ENCODE measurements at regions not wholly inside any gene's neighbourhood (a gene's known extent, or its start where the extent isn't known, plus 50 kb on each side); places are given as distances from the start of the nearest gene placed in this dataset.

DNA sequence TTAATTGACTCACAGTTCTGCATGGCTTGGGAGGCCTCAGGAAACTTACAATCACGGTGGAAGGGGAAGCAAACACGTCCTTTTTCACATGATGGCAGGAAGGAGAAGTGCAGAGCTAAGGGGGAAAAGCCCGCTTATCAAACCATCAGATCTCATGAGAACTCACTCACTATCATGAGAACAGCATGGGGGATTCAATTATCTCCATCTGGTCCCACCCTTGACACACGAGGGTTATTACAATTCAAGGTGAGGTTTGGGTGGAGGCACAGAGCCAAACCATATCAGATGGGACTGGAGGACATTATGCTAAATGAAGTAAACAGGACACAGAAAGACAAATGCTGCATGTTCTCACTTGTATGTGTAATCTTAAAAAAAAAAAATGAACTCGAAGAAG is 141.4 kb upstream of the HABP2 start:
- H3K27me3 ChIP-seq (ENCODE audit: control insufficient read depth, insufficient read depth, low read length): peaks cover 21% of the 10 kb centered on the region
- H3K9me3 ChIP-seq (ENCODE audit: control insufficient read depth, insufficient read depth, low read length): no peaks in the 10 kb centered on the region
- 70% methylated on average over 2 of the region's 5 CpGs for WGBS (ENCODE audit: insufficient coverage)
- no peak for DNase-seq (ENCODE audit: low read depth in 4 of 6, low spot score in 6 of 6)
- peaks cover 11% of the 10 kb centered on the region for H3K4me1 ChIP-seq (ENCODE audit: control insufficient read depth, insufficient read depth, low read length)
- no peak overlapping the region for H3K27ac ChIP-seq (ENCODE audit: low read depth, low read length)
- no peak overlapping the region for H3K4me3 ChIP-seq (ENCODE audit: low read depth, low read length)
- H3K36me3 ChIP-seq (ENCODE audit: control insufficient read depth, insufficient read depth, low read length): no peaks in the 10 kb centered on the region

DNA sequence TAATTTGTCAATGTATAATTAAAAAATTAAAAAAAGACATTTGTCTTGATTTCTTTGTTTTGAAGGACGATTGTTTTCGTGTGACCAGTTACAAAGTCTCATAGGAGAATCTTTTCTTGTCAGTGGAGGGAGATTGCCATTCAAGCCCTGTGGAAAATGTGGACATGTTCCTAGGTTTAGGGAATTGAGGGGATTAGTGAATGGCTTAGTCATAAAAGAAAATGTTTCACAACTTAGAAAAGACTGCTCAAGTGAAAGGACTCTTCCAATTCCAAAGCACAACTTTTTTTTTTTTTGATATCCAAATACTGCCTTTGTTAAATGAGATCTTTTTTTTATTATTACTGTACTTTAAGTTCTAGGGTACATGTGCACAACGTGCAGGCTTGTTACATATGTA is 140.7 kb upstream of the HABP2 start:
- H3K36me3 ChIP-seq (ENCODE audit: control insufficient read depth, insufficient read depth, low read length): no peaks in the 10 kb centered on the region
- 84% methylated on average over 2 of the region's 3 CpGs for WGBS (ENCODE audit: insufficient coverage)
- DNase-seq (ENCODE audit: low read depth in 4 of 6, low spot score in 6 of 6): no peak
- H3K4me1 ChIP-seq (ENCODE audit: control insufficient read depth, insufficient read depth, low read length): peaks cover 8% of the 10 kb centered on the region
- no peaks in the 10 kb centered on the region for H3K9me3 ChIP-seq (ENCODE audit: control insufficient read depth, insufficient read depth, low read length)
- H3K27me3 ChIP-seq (ENCODE audit: control insufficient read depth, insufficient read depth, low read length): peaks cover 15% of the 10 kb centered on the region
- no peak overlapping the region for H3K4me3 ChIP-seq (ENCODE audit: low read depth, low read length)
- H3K27ac ChIP-seq (ENCODE audit: low read depth, low read length): no peak overlapping the region

DNA sequence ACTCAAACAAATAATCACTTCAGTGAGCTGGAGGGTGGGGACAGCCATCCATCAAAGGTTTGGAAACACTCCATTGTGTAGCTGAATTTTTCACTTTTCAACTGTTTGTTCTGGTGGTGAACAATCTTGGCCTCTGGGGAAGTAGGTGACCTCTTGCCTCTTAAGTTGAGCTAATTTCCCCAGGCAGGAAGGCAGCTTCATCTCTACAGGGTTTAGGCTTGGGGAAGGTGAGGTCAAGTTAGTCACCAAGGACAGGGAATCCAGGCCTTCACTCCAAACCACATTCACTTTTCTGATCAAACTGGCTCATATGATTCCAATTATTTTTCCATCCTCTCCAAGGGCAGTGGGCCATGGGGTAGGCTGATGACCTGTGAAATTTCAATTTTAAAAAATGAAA is 138.3 kb upstream of the HABP2 start:
- DNase-seq (ENCODE audit: low read depth in 4 of 6, low spot score in 6 of 6): no peak
- no peaks in the 10 kb centered on the region for H3K4me1 ChIP-seq (ENCODE audit: control insufficient read depth, insufficient read depth, low read length)
- no peaks in the 10 kb centered on the region for H3K9me3 ChIP-seq (ENCODE audit: control insufficient read depth, insufficient read depth, low read length)
- H3K27ac ChIP-seq (ENCODE audit: low read depth, low read length): no peak overlapping the region
- H3K27me3 ChIP-seq (ENCODE audit: control insufficient read depth, insufficient read depth, low read length): peaks cover 5% of the 10 kb centered on the region
- no peaks in the 10 kb centered on the region for H3K36me3 ChIP-seq (ENCODE audit: control insufficient read depth, insufficient read depth, low read length)
- H3K4me3 ChIP-seq (ENCODE audit: low read depth, low read length): no peak overlapping the region

DNA sequence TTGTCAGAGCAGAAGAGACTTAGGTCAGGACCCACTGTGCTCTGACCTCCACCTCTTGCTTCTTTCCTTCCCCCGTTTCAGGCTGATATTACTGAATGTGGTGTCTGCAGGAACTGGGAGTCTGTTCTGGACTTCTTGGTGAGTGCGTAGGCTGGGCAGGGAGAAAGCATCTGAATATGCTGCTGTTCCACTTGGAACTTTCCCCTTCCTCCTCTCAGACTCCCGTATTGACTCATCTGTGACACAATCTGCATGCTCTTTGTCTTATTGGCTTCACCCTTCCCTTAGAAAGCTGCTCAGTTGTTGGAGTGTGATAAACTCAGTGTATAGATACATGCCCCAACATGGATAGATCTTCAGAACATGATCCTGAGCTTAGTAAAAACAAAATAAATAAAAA is 137.6 kb upstream of the HABP2 start:
- H3K4me1 ChIP-seq (ENCODE audit: control insufficient read depth, insufficient read depth, low read length): no peaks in the 10 kb centered on the region
- no peak for DNase-seq (ENCODE audit: low read depth in 4 of 6, low spot score in 6 of 6)
- no peaks in the 10 kb centered on the region for H3K9me3 ChIP-seq (ENCODE audit: control insufficient read depth, insufficient read depth, low read length)
- peaks cover 5% of the 10 kb centered on the region for H3K27me3 ChIP-seq (ENCODE audit: control insufficient read depth, insufficient read depth, low read length)
- H3K27ac ChIP-seq (ENCODE audit: low read depth, low read length): no peak overlapping the region
- H3K4me3 ChIP-seq (ENCODE audit: low read depth, low read length): no peak overlapping the region
- no peaks in the 10 kb centered on the region for H3K36me3 ChIP-seq (ENCODE audit: control insufficient read depth, insufficient read depth, low read length)
- no CpG with 5 or more reads among the region's 3 CpGs for WGBS (ENCODE audit: insufficient coverage)

DNA sequence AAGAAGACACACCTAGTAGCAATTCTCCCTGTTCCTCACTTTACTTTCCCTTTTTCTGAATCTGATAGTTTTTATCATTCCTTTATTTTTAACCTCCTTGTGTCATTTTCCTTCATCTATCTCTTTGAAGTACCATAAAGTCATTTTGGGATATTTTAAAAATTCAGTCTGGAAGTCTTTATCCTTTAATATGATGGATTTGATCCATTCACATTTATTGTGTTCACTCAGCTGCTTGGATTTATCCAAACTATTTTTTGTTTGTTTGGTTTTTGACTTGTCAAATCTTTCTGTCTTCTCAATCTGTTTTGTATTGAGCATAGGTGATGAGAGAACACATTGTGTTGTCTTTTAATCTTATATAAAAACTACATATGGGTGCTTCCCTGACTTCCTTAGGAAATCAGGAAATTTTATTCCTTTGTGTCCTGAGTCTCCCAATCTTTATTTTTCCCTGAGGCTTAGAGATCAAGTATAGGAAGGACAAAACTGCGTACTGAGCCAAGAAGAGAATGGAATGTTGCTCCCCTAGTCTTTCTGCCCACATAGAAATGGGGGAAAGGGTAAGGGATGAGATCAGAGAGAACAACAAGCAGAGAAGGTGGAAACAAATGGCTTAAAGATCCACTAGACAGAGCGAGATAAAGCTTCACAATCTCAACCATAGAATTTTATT is 132.7 kb upstream of the HABP2 start:
- no peak for DNase-seq (ENCODE audit: low read depth in 4 of 6, low spot score in 6 of 6)
- no CpG with 5 or more reads among the region's 2 CpGs for WGBS (ENCODE audit: insufficient coverage)
- Histone ChIP-seq H3K4me1 (ENCODE audit: control insufficient read depth, insufficient read depth, low read length) (no peaks in the 10 kb centered on the region), H3K27ac (ENCODE audit: low read depth, low read length) (no peak overlapping the region), H3K4me3 (ENCODE audit: low read depth, low read length) (no peak overlapping the region), H3K9me3 (ENCODE audit: control insufficient read depth, insufficient read depth, low read length) (no peaks in the 10 kb centered on the region), H3K27me3 (ENCODE audit: control insufficient read depth, insufficient read depth, low read length) (peaks cover 5% of the 10 kb centered on the region), H3K36me3 (ENCODE audit: control insufficient read depth, insufficient read depth, low read length) (no peaks in the 10 kb centered on the region)

DNA sequence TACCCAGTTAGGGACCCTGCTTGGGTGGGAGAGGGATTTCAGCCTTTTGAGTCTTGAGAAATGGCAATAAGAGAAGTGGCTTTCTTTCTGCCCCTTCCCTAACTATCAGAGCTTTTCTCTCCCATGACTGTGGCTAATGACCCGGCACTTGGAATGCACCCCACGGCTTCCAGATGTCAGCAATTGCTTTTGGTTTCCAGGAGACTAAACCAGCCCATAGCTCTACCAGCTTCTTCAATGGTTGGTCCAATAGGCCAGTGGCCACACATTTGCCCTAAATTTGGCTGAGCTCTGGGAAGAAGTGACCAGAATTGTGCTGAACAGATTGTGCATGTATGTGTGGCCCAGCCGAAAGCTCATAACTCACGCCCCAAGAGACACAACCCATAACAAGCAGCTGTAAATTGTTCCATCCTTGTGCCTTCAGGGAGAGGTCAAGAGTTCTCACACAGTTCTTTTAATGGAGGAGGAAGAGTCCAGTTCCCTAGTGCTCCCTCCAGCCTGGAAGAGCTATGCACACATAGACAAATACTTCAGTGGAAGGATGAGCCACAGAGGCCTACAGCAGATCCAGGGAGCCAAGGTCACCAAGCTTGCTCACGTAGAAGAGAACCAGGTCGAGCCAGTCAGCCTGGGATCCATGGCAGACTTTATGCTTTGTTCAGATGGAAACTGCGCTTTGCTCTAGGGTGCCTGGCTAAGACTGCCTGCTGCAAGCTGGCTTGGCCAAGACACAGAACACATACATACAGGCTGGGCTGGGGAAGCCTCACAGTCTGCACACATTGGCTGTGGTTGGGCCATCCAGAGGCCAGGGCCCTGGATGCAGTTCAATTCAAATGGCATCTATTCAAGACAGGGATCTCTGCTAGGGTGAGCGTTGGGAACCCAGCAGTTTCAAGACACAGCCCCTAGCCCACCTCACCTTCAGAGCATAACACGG is 131.8 kb upstream of the HABP2 start:
- H3K4me1 ChIP-seq (ENCODE audit: control insufficient read depth, insufficient read depth, low read length): no peaks in the 10 kb centered on the region
- no peaks in the 10 kb centered on the region for H3K36me3 ChIP-seq (ENCODE audit: control insufficient read depth, insufficient read depth, low read length)
- DNase-seq (ENCODE audit: low read depth in 4 of 6, low spot score in 6 of 6): no peak
- no peaks in the 10 kb centered on the region for H3K9me3 ChIP-seq (ENCODE audit: control insufficient read depth, insufficient read depth, low read length)
- no peak overlapping the region for H3K27ac ChIP-seq (ENCODE audit: low read depth, low read length)
- 77% methylated on average over 5 of the region's 9 CpGs for WGBS (ENCODE audit: insufficient coverage)
- no peak overlapping the region for H3K4me3 ChIP-seq (ENCODE audit: low read depth, low read length)
- H3K27me3 ChIP-seq (ENCODE audit: control insufficient read depth, insufficient read depth, low read length): peaks cover under 1% of the 10 kb centered on the region

DNA sequence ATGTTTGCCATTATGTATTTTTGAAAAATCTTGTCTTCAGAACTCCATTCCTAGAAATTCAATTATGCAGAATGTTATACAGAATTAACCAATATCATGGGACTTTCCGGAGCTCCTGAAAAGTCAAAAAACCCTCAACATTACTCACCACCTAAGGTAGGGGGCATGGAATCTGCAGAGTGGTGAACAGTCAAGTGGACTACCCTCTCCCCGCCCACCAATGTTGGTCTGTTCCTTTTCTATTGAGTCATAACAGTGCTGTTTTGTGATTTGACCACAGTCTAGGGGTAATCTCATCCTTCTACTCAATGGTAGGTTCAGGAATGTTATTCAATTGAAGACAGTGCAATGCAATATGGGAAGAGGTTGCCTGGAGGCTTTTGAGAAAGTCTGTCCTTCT is 130.5 kb upstream of the HABP2 start:
- no peaks in the 10 kb centered on the region for H3K36me3 ChIP-seq (ENCODE audit: control insufficient read depth, insufficient read depth, low read length)
- WGBS (ENCODE audit: insufficient coverage): no CpG with 5 or more reads among the region's 2 CpGs
- H3K4me1 ChIP-seq (ENCODE audit: control insufficient read depth, insufficient read depth, low read length): no peaks in the 10 kb centered on the region
- no peak overlapping the region for H3K27ac ChIP-seq (ENCODE audit: low read depth, low read length)
- no peak overlapping the region for H3K4me3 ChIP-seq (ENCODE audit: low read depth, low read length)
- DNase-seq (ENCODE audit: low read depth in 4 of 6, low spot score in 6 of 6): no peak
- no peaks in the 10 kb centered on the region for H3K9me3 ChIP-seq (ENCODE audit: control insufficient read depth, insufficient read depth, low read length)
- no peaks in the 10 kb centered on the region for H3K27me3 ChIP-seq (ENCODE audit: control insufficient read depth, insufficient read depth, low read length)

DNA sequence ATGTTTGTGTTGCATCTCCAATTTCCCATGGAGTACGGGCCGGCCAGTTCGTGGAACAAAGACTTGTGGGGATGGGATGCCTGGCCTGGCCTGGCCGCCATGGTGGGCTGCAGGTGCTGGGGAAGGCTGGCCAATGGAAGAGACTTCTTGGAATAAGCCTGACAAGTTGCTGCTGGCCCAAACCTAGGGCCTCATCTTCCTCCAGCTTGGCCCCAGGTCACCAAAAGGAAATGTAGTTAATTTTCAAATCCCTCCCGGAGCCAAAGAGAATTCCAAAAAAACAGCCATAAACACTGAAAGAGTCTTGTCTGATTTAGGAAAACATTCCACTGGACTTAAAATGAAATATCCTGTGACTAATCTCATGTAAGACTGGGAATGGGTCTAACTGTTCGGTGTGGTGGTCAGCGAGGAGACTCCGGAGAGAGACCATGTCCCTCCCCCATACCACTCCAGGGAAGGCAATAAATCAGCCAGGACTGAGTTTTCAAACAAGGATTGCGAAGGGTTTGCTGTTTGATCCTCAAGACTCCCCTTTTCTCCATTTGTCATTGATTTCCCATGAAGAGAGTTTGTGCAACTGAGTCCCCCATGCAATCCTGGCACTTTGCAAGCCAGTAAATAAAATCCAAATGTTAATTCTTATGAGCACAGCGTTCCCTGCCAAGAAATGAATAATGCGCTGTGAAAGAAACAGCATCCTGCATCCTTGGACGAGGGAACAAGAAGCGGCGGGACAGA is 128.7 kb upstream of the HABP2 start:
- WGBS (ENCODE audit: insufficient coverage): 90% methylated on average over 9 of the region's 14 CpGs
- no peak overlapping the region for H3K27ac ChIP-seq (ENCODE audit: low read depth, low read length)
- DNase-seq (ENCODE audit: low read depth in 4 of 6, low spot score in 6 of 6): peak in 1 of 6 donors; percentile 38

DNA sequence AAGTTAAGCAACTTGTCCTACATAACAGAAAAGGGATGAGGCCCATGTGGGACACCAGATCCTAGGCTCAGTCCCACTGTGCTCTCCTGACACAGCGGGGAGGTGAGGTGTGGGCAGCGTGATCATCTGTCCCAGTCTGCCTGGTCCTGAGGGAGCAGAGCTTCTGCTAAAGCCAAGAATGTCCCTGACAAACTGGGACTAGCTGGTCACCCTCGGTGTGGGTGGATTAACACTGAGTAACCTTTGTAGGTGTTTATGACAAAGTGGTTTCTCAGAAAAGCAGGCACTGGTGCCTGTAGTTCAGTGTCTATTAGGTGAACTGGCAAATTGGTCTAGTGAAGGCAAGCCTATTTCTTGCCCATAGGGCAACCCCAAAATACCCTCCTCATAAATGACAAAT is 127.8 kb upstream of the HABP2 start:
- WGBS (ENCODE audit: insufficient coverage): 100% methylated on average over 3 of the region's 3 CpGs
- no peak overlapping the region for H3K27ac ChIP-seq (ENCODE audit: low read depth, low read length)

More for the DNA sequence above, 128.7 kb upstream of the HABP2 start:
- Histone ChIP-seq H3K4me1 (ENCODE audit: control insufficient read depth, insufficient read depth, low read length) (no peaks in the 10 kb centered on the region), H3K9me3 (ENCODE audit: control insufficient read depth, insufficient read depth, low read length) (no peaks in the 10 kb centered on the region), H3K4me3 (ENCODE audit: low read depth, low read length) (no peak overlapping the region), H3K27me3 (ENCODE audit: control insufficient read depth, insufficient read depth, low read length) (no peaks in the 10 kb centered on the region), H3K36me3 (ENCODE audit: control insufficient read depth, insufficient read depth, low read length) (no peaks in the 10 kb centered on the region)

More for the DNA sequence above, 127.8 kb upstream of the HABP2 start:
- no peaks in the 10 kb centered on the region for H3K27me3 ChIP-seq (ENCODE audit: control insufficient read depth, insufficient read depth, low read length)
- no peak overlapping the region for H3K4me3 ChIP-seq (ENCODE audit: low read depth, low read length)
- H3K36me3 ChIP-seq (ENCODE audit: control insufficient read depth, insufficient read depth, low read length): no peaks in the 10 kb centered on the region
- H3K4me1 ChIP-seq (ENCODE audit: control insufficient read depth, insufficient read depth, low read length): no peaks in the 10 kb centered on the region
- DNase-seq (ENCODE audit: low read depth in 4 of 6, low spot score in 6 of 6): no peak
- H3K9me3 ChIP-seq (ENCODE audit: control insufficient read depth, insufficient read depth, low read length): no peaks in the 10 kb centered on the region
